Thoracic aorta (tissue), 2 donors: ENCODE measurements at regions not wholly inside any gene's neighbourhood (a gene's known extent, or its start where the extent isn't known, plus 50 kb on each side); places are given as distances from the start of the nearest gene placed in this dataset.
"Not testable (repeated sequence)": the region's sequence is repeated elsewhere in the genome, so short reads cannot be mapped to it uniquely, and the experiment has no call there.

Experiments used
- ATAC-seq: fragments of 150-250 bp; one replicate; pipeline ENCODE4 v1.8.0; 2017; ENCODE audit warnings: low read depth; ENCODE audit not compliant: insufficient number of reproducible peaks, low FRiP score
- DNase-seq: peaks from one replicate; pipeline ENCODE4 v3.0.0-alpha.2; 2020; ENCODE audit warnings: low spot score
- H3K27ac ChIP-seq, 2 donors: fragments of 200-600 bp; sonication (generic); 1 replicate in 1 of 2; 2 replicates in 1 of 2; pipeline ENCODE4 v1.5.1; 2016; ENCODE audit warnings: mild to moderate bottlenecking in 2 of 2, moderate library complexity in 2 of 2
- H3K27me3 ChIP-seq: fragments of 200-600 bp; sonication (generic); replicated peaks from 2 replicates; pipeline ENCODE4 v1.6.0; 2016; ENCODE audit warnings: mild to moderate bottlenecking; ENCODE audit not compliant: insufficient read depth
- H3K36me3 ChIP-seq: fragments of 200-600 bp; sonication (generic); one replicate; pipeline ENCODE4 v1.5.1; 2016
- H3K4me1 ChIP-seq, 2 donors: fragments of 200-600 bp; sonication (generic); 1 replicate in 1 of 2; 2 replicates in 1 of 2; pipeline versions ENCODE4 v1.5.1 to v1.6.0; 2016; ENCODE audit warnings: low read depth in 2 of 2, mild to moderate bottlenecking in 1 of 2; ENCODE audit not compliant: control insufficient read depth in 1 of 2
- H3K4me3 ChIP-seq: fragments of 200-600 bp; sonication (generic); 2 replicates; pipeline ENCODE4 v1.5.1; 2016; ENCODE audit warnings: mild to moderate bottlenecking
- H3K9me3 ChIP-seq: fragments of 200-600 bp; sonication (generic); 2 replicates; pipeline ENCODE4 v1.5.1; 2016
- CTCF ChIP-seq: fragments of 200-600 bp; sonication (generic); IDR thresholded peaks from one replicate; pipeline ENCODE4 v1.5.1; 2019; ENCODE audit warnings: antibody characterized with exemption

GRCh38 chr3:86413645-86414044 is 577.3 kb downstream of the VGLL3 start:
- Histone ChIP-seq H3K36me3 (no peaks in the 10 kb centered on the region), H3K4me3 (no peak overlapping the region), H3K4me1 (no peaks in the 10 kb centered on the region), H3K9me3 (no peaks in the 10 kb centered on the region), H3K27ac (no peak overlapping the region), H3K27me3 (no peaks in the 10 kb centered on the region)
- no peak for ATAC-seq
- DNase-seq, result no peak
- TF ChIP-seq CTCF, result no peak

- TF ChIP-seq CTCF, result no peak
- H3K4me3 ChIP-seq, result no peak overlapping the region
Observed at GRCh38 chr3:86410587-86410986, 580.4 kb downstream of the VGLL3 start.

GRCh38 chr3:86389759-86390158 is 601.2 kb downstream of the VGLL3 start:
- ATAC-seq, H3K27ac ChIP-seq, H3K9me3 ChIP-seq, H3K4me3 ChIP-seq, H3K27me3 ChIP-seq, H3K4me1 ChIP-seq, DNase-seq, H3K36me3 ChIP-seq: not testable (repeated sequence)

More at GRCh38 chr3:86410587-86410986, 580.4 kb downstream of the VGLL3 start:
- DNase-seq, result no peak
- Histone ChIP-seq H3K36me3 (no peaks in the 10 kb centered on the region), H3K4me1 (no peaks in the 10 kb centered on the region), H3K27ac (no peak overlapping the region), H3K9me3 (no peaks in the 10 kb centered on the region), H3K27me3 (no peaks in the 10 kb centered on the region)
- ATAC-seq, result no peak

GRCh38 chr3:86388820-86389219 is 602.1 kb downstream of the VGLL3 start:
- no peak for TF ChIP-seq CTCF
- no peaks in the 10 kb centered on the region for H3K9me3 ChIP-seq
- H3K27ac ChIP-seq, result no peak overlapping the region
- H3K4me3 ChIP-seq, result no peak overlapping the region
- ATAC-seq (no peak), DNase-seq (no peak)
- H3K4me1 ChIP-seq, result no peaks in the 10 kb centered on the region
- H3K27me3 ChIP-seq, result no peaks in the 10 kb centered on the region
- no peaks in the 10 kb centered on the region for H3K36me3 ChIP-seq

- no peak for ATAC-seq
Observed at GRCh38 chr3:86382556-86382955, 608.4 kb downstream of the VGLL3 start.

More at GRCh38 chr3:86382556-86382955, 608.4 kb downstream of the VGLL3 start:
- no peak overlapping the region for H3K4me3 ChIP-seq
- H3K27ac ChIP-seq, result no peak overlapping the region
- DNase-seq, result no peak
- no peak for TF ChIP-seq CTCF
- H3K36me3 ChIP-seq, result no peaks in the 10 kb centered on the region
- H3K27me3 ChIP-seq, result no peaks in the 10 kb centered on the region
- H3K4me1 ChIP-seq, result no peaks in the 10 kb centered on the region
- H3K9me3 ChIP-seq, result no peaks in the 10 kb centered on the region
